D341Med (cell line): ENCODE measurements at regions not wholly inside any gene's neighbourhood (a gene's known extent, or its start where the extent isn't known, plus 50 kb on each side); places are given as distances from the start of the nearest gene placed in this dataset.

ENCODE experiments used
- DNase-seq: peaks from one replicate; pipeline ENCODE4 v3.0.0; 2012; ENCODE audit warnings: low spot score

GRCh38 chr11:38278457-38279141 is 1680.6 kb upstream of the RAG2 start:
- no peak for DNase-seq

GRCh38 chr11:38274031-38274430 is 1676.0 kb upstream of the RAG2 start:
- DNase-seq: no peak

- DNase-seq: no peak
Measured at GRCh38 chr11:38272376-38272775, 1674.3 kb upstream of the RAG2 start.

GRCh38 chr11:38266691-38267090 is 1668.7 kb upstream of the RAG2 start:
- DNase-seq: no peak

- no peak for DNase-seq
Measured at GRCh38 chr11:38256436-38256835, 1658.4 kb upstream of the RAG2 start.

- no peak for DNase-seq
Measured at GRCh38 chr11:38254913-38255312, 1656.9 kb upstream of the RAG2 start.

- DNase-seq: no peak
Measured at GRCh38 chr11:38252620-38253019, 1654.6 kb upstream of the RAG2 start.

- no peak for DNase-seq
Measured at GRCh38 chr11:38246451-38246850, 1648.4 kb upstream of the RAG2 start.

GRCh38 chr11:38226684-38227083 is 1628.6 kb upstream of the RAG2 start:
- DNase-seq: no peak

GRCh38 chr11:38221295-38221694 is 1623.3 kb upstream of the RAG2 start:
- no peak for DNase-seq

GRCh38 chr11:38219636-38220035 is 1621.6 kb upstream of the RAG2 start:
- no peak for DNase-seq

GRCh38 chr11:38208951-38209350 is 1610.9 kb upstream of the RAG2 start:
- DNase-seq: no peak

- no peak for DNase-seq
Measured at GRCh38 chr11:38206663-38207062, 1608.6 kb upstream of the RAG2 start.

- DNase-seq: peak; percentile 6
Measured at GRCh38 chr11:38191101-38191500, 1593.1 kb upstream of the RAG2 start.

GRCh38 chr11:38182126-38182866 is 1584.3 kb upstream of the RAG2 start:
- no peak for DNase-seq

- no peak for DNase-seq
Measured at GRCh38 chr11:38176686-38177322, 1578.8 kb upstream of the RAG2 start.

- no peak for DNase-seq
Measured at GRCh38 chr11:38173676-38174075, 1575.6 kb upstream of the RAG2 start.

- no peak for DNase-seq
Measured at GRCh38 chr11:38169286-38169685, 1571.2 kb upstream of the RAG2 start.

GRCh38 chr11:38163526-38163925 is 1565.5 kb upstream of the RAG2 start:
- DNase-seq: no peak

- DNase-seq: no peak
Measured at GRCh38 chr11:38160433-38160832, 1562.4 kb upstream of the RAG2 start.

- no peak for DNase-seq
Measured at GRCh38 chr11:38159038-38159437, 1561.0 kb upstream of the RAG2 start.

GRCh38 chr11:38156495-38157146 is 1558.6 kb upstream of the RAG2 start:
- DNase-seq: no peak

- DNase-seq: no peak
Measured at GRCh38 chr11:38155856-38156255, 1557.8 kb upstream of the RAG2 start.
